HG03064 (cell line): ENCODE measurements at regions not wholly inside any gene's neighbourhood (a gene's known extent, or its start where the extent isn't known, plus 50 kb on each side); places are given as distances from the start of the nearest gene placed in this dataset.
"Not testable (repeated sequence)": the region's sequence is repeated elsewhere in the genome, so short reads cannot be mapped to it uniquely, and the experiment has no call there.

Experiments used
- ATAC-seq: cut with Tn5 transposase; IDR thresholded peaks from one replicate; pipeline ENCODE4 v1.9.1; 2021; ENCODE audit warnings: low read depth; ENCODE audit not compliant: unreplicated experiment

GRCh38 chr1:60692031-60692430, 390.3 kb upstream of the NFIA start:
- no peak for ATAC-seq

DNA sequence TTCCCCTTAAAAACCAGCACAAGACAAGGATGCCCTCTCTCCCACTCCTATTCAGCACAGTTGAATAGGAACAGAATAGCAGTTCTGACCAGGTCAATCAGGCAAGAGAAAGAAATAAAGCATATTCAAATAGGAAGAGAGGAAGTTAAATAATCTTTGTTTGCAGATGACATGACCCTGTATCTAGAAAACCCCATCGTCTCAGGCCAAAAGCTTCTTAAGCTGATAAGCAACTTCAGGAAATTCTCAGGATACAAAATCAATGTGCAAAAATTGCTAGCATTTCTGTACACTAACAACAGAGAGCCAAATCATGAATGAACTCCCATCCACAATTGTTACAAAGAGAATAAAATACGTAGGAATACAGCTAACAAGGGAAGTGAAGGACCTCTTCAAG, 394.1 kb upstream of the NFIA start:
- ATAC-seq: not testable (repeated sequence)

GRCh38 chr1:60681095-60681860, 401.1 kb upstream of the NFIA start:
- no peak for ATAC-seq

DNA sequence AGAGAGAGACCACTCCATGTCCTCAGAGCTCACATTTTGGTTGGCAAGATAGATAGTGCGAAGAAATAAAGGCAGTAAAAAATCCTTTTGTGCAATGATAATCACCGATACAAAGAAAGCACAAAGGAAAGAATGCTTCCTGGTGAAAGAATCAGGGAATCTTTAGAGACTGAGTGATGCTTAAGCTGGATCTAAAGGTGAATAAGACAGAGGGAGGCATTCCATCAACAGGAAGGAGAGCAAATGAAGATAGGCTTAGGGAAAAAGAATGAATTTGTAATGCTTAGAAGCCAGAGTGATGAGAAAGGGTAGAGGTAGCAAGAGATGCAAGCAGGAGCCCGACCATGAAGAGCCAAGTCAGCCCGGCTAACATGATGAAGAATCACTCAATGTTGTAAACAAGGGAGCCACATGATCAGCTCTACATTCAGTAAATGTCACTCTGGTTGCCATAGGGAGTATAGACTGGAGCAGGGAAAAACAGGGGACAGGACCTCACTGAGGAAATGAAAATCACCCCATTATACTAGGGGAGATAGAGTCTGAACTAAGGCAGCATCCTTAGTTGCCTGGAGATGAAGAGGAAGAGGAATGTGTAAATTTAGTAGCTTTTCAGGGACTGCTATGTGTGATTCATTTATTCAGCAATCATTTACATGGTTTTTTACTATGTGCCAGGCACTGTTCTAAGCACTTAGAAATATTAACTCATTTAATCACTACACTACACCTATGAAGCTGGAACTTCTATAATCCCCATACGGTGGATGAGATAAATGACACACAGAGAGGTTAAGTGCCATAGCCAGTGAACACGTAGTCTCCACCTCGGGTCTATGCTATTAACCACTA, 402.6 kb upstream of the NFIA start:
- no peak for ATAC-seq

DNA sequence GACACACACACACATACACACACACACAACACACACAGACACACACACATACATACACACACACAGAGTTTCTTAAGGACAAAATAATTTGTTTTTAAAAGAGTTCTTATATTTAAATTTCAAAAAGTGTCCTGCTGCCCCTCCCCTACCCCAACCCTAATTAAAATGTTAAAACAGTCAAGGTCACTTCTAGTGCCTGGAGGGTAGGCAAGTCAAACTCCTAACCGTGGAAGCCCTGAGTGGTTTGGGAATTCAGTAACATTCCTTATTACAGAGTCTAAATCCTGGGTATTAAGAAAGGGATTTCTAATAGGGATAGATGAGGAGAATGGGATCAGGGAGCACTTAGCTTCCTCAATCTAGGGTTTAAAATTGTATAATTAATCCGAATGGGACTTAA, 403.6 kb upstream of the NFIA start:
- ATAC-seq: no peak

- ATAC-seq: no peak
Measured at GRCh38 chr1:60678391-60678790, 404.0 kb upstream of the NFIA start.

DNA sequence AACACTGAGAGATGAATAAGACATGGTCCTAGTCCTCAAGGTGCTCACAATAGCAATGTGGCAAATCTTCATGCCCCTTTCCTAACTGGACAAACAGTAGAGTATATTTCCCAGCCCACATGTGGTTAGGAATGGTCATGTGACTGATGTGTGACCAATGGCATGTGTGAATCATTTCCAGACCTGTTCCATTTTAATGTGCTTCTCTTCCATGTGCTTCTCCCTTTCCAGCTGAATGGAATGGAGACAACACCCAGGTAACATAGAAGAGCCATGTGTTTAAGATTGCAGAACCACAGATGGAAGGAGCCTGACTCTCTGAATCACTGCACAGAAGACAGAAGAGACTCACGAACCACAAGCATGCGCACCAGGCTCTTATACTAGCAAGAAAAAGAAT, 409.9 kb upstream of the NFIA start:
- ATAC-seq: no peak

GRCh38 chr1:60670302-60670701, 412.1 kb upstream of the NFIA start:
- ATAC-seq: no peak

- ATAC-seq: no peak
Measured at GRCh38 chr1:60668585-60668984, 413.8 kb upstream of the NFIA start.

- no peak for ATAC-seq
Measured at GRCh38 chr1:60665311-60665710, 417.1 kb upstream of the NFIA start.

DNA sequence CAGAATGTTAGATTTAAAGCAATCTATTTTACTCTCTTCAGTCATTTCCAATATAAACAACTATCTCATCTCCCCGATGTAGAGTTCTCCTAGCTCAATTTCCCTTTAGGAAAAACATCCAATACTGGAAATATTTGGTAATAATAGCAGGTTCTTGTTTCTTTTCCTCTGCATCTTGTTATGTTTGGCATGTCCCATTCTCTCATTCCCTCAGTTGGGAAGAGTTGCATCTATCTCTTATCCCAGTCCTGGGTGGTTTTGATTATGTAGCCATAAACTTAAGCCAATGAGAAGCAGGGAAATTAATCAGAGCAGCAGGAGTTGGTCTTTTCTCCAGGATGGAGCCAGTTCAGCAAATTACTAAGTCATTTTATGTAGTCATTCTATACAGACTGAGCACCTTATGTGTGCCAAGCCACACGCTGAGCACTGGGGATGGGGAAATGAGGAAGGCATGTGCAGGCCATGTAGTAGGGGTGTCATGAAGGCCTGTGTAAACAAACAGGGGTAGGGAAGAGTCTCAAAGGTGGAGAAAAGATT, 418.2 kb upstream of the NFIA start:
- ATAC-seq: no peak

- ATAC-seq: no peak
Measured at GRCh38 chr1:60662486-60663044, 419.8 kb upstream of the NFIA start.

- no peak for ATAC-seq
Measured at GRCh38 chr1:60657926-60658325, 424.4 kb upstream of the NFIA start.

DNA sequence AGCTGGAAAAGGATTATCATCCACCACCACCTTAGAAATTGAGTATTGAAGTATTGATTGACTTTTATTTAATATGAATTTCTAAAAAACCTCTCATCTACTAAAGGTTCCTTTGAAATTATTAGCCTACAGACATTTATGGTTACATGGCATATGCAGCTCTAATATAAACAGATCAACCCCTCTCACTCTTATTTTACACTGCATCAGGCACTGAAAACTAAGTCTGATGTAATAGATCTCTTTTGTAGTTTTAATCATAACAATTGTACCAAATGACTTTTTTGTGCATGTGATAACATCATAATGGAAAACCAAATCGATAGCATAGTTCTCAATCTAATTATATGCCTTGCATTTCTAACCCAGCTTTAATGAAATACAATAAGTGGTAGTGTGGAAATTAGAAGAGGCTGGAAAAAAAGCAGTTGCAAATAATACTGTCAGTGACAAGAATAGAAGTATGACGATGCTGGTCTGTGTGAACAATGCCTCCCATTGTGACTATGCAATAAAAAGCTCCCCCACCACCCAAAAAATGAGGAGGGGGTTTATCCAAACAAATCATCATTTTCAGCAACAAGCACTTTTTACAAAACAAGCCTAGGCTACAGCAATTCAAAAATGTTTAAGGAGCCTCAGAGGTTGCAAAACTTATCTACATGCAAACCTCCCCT, 426.5 kb upstream of the NFIA start:
- no peak for ATAC-seq

- ATAC-seq: not testable (repeated sequence)
Measured at GRCh38 chr1:60640033-60640551, 442.3 kb upstream of the NFIA start.

- no peak for ATAC-seq
Measured at GRCh38 chr1:60639287-60639686, 443.1 kb upstream of the NFIA start.

GRCh38 chr1:60637651-60638050, 444.7 kb upstream of the NFIA start:
- no peak for ATAC-seq

DNA sequence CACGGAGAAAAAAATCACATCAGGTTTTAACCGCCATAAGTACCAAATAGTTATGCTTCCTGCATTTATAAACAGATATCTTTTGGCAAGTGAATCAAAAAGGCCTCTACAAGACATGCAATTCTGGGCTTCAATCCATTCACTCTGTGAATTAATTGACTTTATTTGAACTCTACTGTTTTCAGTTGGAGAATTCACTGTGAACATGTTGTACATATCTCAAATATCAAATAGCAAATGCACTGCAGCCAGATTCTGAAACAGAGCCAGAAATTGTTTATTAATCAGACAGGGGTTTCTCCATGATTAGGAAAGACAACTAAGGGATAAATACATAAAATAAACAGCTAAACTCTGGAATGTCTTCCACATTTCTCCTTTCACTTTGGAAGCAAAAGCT, 445.4 kb upstream of the NFIA start:
- ATAC-seq: no peak

DNA sequence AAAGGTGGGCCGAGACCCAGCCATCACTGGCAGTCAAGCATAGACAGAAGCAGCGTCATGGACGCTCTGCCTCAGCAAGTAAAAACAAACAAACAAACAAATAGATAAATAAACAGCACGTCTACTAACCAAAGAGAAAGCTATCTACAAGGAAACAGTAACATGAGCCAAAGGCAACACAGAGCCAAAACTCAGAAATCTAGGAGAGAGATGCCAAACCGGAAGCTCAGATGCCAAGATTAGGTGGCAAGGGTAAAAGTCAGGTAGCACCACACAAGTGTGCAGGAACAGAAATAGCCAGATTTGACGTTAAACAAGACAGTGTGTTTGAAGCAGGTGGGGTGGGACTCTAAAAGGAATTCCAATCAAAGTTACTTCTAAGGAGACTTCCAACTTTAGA, 448.3 kb upstream of the NFIA start:
- no peak for ATAC-seq

- ATAC-seq: no peak
Measured at GRCh38 chr1:60622486-60622885, 459.9 kb upstream of the NFIA start.
